ENCODE measurements at regions not wholly inside any gene's neighbourhood (a gene's known extent, or its start where the extent isn't known, plus 50 kb on each side); places are given as distances from the start of the nearest gene placed in this dataset.

GRCh38 chr11:76276046-76276780, 69.9 kb upstream of the WNT11 start:
- no peak for DNase-seq

- no peak for DNase-seq
Measured at GRCh38 chr11:76275446-76275845, 69.1 kb upstream of the WNT11 start.

- no peak for DNase-seq
Measured at GRCh38 chr11:76271068-76271467, 64.8 kb upstream of the WNT11 start.

GRCh38 chr11:76270389-76270788, 64.1 kb upstream of the WNT11 start:
- DNase-seq: no peak

GRCh38 chr11:76269661-76270261, 63.5 kb upstream of the WNT11 start:
- DNase-seq: no peak

GRCh38 chr11:76269247-76269646, 62.9 kb upstream of the WNT11 start:
- no peak for DNase-seq

GRCh38 chr11:76268498-76268897, 62.2 kb upstream of the WNT11 start:
- no peak for DNase-seq

- no peak for DNase-seq
Measured at GRCh38 chr11:76267556-76267955, 61.3 kb upstream of the WNT11 start.

GRCh38 chr11:76266286-76267100, 60.2 kb upstream of the WNT11 start:
- no peak for DNase-seq

GRCh38 chr11:76265771-76266241, 59.5 kb upstream of the WNT11 start:
- no peak for DNase-seq

GRCh38 chr11:76263657-76264056, 57.4 kb upstream of the WNT11 start:
- no peak for DNase-seq

GRCh38 chr11:76263166-76263565, 56.9 kb upstream of the WNT11 start:
- no peak for DNase-seq

GRCh38 chr11:76260296-76260925, 54.1 kb upstream of the WNT11 start:
- DNase-seq: no peak

GRCh38 chr11:76259299-76259908, 53.1 kb upstream of the WNT11 start:
- no peak for DNase-seq

- DNase-seq: no peak
Measured at GRCh38 chr11:76257074-76257719, 50.9 kb upstream of the WNT11 start.

- no peak for DNase-seq
Measured at GRCh38 chr11:76256448-76256847, 50.1 kb upstream of the WNT11 start.

Data from CD4-positive, alpha-beta T cell treated with Interleukin-6 for 4 hours (primary cell).